NCI-H146 treated with DMSO at 0.1 percent for 48 hours (cell line): ENCODE measurements at regions not wholly inside any gene's neighbourhood (a gene's known extent, or its start where the extent isn't known, plus 50 kb on each side); places are given as distances from the start of the nearest gene placed in this dataset.
A peak's percentile ranks its signal among the peaks of the same experiment; 100 is the strongest.
"Not testable (repeated sequence)": the region's sequence is repeated elsewhere in the genome, so short reads cannot be mapped to it uniquely, and the experiment has no call there.

Source experiments
- DNase-seq: peaks from one replicate; lab custom pipeline; 2025; ENCODE audit not compliant: unreplicated experiment; lab: John Stamatoyannopoulos, UW

DNA sequence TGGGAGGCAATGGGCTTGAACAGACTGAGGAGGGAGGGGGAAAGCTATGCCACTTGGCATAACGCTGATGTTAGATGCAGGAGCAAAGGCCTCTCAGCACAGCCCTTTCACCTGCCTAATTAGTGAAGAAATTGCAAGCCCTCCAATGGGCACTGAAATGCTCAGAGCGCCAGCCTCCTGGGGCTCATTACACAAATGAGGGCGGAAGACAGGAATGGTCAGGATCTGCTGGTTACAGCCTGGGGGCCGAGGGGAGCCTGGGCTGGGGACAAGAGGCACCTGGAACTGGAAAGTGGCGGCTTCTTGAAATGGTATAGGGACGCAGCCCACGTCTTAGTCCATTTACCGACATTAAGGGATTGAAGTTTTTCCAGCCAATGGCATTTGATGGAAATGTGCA is 50.2 kb upstream of the PLET1 start:
- no peak for DNase-seq

DNA sequence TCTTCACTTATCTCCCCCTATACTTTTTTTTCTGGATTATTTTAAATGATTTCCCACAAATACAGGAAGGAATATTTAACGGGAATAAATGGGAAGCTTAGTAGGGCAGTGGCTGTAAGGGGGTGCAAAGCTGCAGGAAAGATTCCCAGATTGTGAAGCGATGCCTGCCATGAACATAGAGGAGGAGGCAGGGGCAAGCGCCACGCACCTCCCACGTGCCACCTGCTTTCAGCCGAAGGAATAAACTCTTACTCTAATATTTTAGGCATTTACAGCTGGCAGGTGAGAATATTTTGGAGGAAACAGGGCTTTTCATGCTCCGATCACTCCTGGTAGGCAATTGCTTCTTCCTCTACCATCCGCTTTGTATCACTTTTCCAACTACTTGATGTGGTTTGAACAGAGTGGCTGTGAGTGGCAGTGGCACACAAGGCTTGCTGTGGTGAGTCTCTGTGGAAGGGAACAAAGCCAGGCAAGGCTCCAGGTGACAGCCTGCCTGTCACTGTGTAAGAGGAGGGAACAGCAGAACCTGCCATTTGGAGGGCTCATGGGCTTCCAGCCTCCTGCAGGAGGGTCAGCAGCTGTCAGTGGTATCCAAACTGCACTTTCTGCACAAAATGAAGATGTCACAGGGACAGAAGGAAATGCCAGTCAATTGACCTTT is 54.5 kb upstream of the PLET1 start:
- no peak for DNase-seq

GRCh38 chr11:112315861-112316739 is 55.4 kb upstream of the PLET1 start:
- DNase-seq: no peak

DNA sequence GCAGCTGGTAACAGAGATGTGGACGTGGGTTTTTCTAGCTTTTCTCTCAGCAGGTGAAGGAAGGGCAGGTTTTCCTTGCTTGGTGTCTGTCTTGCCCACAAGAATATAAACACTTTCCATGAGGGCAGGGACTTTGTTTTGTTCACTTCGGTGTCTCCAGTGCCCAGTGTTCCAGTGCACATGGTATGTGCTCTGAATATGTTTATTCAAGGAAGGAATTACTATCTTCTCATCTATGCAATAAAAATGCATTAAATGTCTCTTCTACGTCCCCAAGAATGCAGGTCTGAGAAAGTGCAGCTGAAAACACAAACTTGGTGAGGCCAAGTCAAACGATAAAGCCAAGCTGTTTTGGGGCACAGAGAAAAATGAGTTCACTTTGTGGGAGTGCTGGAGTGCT is 56.3 kb upstream of the PLET1 start:
- DNase-seq: no peak

DNA sequence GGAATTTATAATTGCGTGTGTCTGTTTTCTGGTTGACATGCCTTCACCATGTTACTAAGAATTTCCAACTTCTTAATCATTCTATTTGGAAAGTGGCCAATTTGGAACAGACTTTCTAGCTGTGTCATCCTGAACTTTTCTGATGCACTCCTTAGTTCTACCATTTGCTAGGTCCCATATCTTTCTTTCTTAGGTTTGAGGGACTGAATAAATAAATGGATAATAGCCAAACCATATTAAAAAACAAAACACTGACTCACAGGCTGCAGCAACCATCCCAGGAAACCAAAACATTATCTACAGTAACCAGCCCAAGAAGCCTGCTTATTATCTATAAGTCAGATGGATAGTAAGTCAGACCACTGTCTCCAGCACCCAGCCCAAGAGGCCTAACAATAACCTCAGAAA is 57.5 kb upstream of the PLET1 start:
- DNase-seq: no peak

GRCh38 chr11:112318661-112319060 is 58.0 kb upstream of the PLET1 start:
- no peak for DNase-seq

DNA sequence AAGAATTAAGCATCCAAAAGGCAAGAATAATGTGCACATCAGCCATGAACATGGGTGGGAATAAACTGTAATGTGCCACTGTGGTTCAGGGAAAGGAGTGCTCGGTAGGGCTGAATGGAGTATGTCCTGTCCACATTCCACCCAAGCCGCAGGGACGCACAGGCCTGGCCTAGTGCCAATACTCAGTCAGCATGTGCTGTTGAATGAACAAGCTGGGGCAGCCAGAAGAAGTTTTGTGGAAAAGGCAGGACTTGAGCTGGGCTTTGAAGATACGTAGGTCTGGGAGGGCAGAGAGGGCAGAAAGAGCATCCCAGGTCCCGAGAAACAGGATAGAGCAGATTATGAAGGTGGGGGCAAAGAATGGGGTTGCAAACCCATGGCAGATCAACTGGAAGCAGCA is 60.0 kb upstream of the PLET1 start:
- no peak for DNase-seq

GRCh38 chr11:112321501-112322172 is 61.0 kb upstream of the PLET1 start:
- DNase-seq: peak; percentile 95

DNA sequence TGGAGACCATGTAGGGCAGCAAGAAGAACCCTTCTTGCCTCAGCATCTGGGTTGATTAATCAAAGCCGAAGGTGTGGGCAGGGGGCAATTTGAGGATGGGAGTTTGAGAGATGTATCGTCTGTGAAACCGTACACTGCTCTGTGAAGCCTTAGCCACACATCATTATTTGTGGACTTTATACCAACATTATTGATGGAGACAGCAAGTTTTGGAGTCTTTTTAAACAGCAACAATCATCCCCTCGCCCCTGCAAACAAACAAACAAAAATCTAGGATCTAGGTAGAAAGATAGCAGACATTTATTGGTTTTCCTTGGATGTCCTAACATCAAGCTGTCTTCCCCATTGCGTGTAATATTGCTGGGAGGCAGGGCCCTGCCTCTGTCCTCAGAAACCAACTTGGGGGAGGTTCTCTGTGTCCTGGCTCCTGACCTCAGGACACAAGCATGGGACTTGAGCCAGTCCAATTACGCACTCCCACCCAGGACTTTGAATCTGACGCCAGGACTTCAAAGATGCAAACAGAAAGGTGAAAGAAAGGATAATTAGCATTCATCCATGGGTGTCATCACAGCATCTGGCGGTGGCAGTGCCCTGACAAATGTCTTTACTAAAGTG is 61.6 kb upstream of the PLET1 start:
- no peak for DNase-seq

DNA sequence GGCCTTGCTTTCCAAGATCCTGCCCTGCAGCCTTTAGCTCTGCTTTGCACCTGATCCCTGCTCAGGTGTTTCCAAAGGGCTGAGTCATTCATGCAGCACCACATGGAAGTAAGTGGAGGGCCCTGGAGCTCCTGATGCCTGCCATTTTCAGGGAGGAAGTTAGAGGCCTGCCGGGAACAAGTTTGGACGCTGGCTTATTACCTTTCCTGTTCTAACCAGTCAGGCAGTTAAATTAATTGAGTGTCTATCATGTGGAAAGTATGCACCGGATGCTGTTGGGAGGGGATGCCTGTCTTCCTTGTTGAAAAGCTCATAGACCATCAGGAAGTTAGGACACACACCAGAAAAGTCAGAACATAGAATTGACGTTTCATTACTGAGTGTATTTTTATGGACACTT is 73.7 kb upstream of the PLET1 start:
- no peak for DNase-seq

- DNase-seq: no peak
Measured at GRCh38 chr11:112336356-112336886, 75.8 kb upstream of the PLET1 start.

DNA sequence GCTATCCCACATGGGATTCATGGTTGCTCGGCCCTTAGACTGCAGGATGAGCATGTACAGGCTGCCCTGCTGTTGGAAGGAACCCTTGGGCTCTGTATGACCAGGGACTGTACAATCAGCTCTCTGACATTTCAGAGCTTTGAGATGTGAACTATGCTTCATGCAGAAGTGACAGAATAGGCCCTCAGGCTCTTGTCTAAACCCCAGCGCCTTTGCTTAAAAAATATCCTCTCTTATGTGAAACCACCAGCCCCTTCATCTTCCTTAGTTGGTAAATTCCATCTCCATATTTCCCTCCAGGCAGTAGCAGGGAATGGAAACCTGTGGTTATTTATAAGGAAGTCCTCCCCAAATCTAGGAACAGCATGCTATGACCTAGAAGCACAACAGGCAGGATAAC is 78.9 kb upstream of the PLET1 start:
- DNase-seq: no peak

DNA sequence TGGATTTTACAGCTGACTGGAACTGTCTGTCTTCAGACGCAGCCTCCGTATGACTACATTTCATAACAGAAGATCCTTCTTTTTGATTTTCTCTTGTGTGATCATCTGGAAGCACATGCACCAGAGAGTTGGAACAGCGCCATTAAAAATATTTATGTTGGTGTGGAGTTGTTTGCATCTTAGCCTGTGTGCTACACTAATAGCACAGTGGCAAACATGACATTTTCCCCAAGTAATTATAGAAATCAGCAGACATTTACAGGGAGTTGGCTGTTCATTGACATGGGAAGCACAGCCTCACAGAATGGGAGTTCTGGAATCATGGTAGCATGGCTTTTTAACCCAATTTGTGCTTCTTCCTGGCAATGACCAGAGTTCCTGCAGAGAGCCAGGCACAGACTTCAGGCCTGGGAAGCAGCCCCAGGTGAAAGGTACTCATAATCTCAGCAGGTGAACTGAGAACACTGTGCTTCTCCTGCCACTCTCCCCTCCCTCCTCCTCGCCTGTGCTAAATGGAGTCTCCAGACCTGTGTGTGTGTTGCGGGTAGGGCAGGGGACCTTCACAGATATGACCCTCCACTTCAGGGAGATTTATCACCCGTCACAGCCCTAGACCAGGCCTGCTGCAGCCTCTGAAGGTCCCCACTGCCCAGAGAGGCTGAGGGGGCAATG is 82.8 kb upstream of the PLET1 start:
- DNase-seq: peak; percentile 40

- no peak for DNase-seq
Measured at GRCh38 chr11:112344040-112344413, 83.4 kb upstream of the PLET1 start.

- DNase-seq: no peak
Measured at GRCh38 chr11:112345166-112345565, 84.5 kb upstream of the PLET1 start.

GRCh38 chr11:112345706-112346105 is 85.0 kb upstream of the PLET1 start:
- DNase-seq: no peak

- DNase-seq: no peak
Measured at GRCh38 chr11:112346586-112346985, 85.9 kb upstream of the PLET1 start.

- no peak for DNase-seq
Measured at GRCh38 chr11:112348480-112349029, 87.9 kb upstream of the PLET1 start.

GRCh38 chr11:112351423-112351822 is 90.8 kb upstream of the PLET1 start:
- not testable (repeated sequence) for DNase-seq

GRCh38 chr11:112352907-112353306 is 92.2 kb upstream of the PLET1 start:
- DNase-seq: no peak
